Esophagus (tissue), 2 donors: ENCODE measurements at regions not wholly inside any gene's neighbourhood (a gene's known extent, or its start where the extent isn't known, plus 50 kb on each side); places are given as distances from the start of the nearest gene placed in this dataset.

ENCODE experiments used
- H3K27ac ChIP-seq, 2 donors: one replicate each; pipeline ENCODE4 v1.5.1; 2013; ENCODE audit warnings: low read depth in 2 of 2, mild to moderate bottlenecking in 2 of 2, inconsistent platforms in 1 of 2, low read length in 1 of 2, moderate library complexity in 1 of 2
- H3K27me3 ChIP-seq, 2 donors: one replicate each; pipeline ENCODE4 v1.6.1; 2013; ENCODE audit warnings: low read length in 2 of 2, control low read depth in 1 of 2, mild to moderate bottlenecking in 1 of 2; ENCODE audit not compliant: insufficient read depth in 2 of 2, control insufficient read depth in 1 of 2
- H3K36me3 ChIP-seq, 2 donors: one replicate each; pipeline ENCODE4 v1.6.1; 2013; ENCODE audit warnings: low read length in 1 of 2; ENCODE audit not compliant: control insufficient read depth in 2 of 2, insufficient read depth in 2 of 2
- H3K4me1 ChIP-seq, 2 donors: one replicate each; pipeline ENCODE4 v1.6.1; 2013; ENCODE audit warnings: low read length in 1 of 2; ENCODE audit not compliant: control insufficient read depth in 2 of 2, insufficient read depth in 2 of 2
- H3K4me3 ChIP-seq, 2 donors: one replicate each; pipeline ENCODE4 v1.5.1; 2013; ENCODE audit warnings: low read length in 2 of 2, mild to moderate bottlenecking in 2 of 2, low read depth in 1 of 2, moderate library complexity in 1 of 2
- H3K9me3 ChIP-seq, 2 donors: one replicate each; pipeline ENCODE4 v1.6.1; 2013; ENCODE audit warnings: mild to moderate bottlenecking in 2 of 2, low read depth in 1 of 2, low read length in 1 of 2, moderate library complexity in 1 of 2; ENCODE audit not compliant: control insufficient read depth in 2 of 2, insufficient read depth in 1 of 2
- WGBS, 2 donors: extraction: QIAGEN DNeasy Blood & Tissue Kit; methylation state at CpG; one replicate each; pipeline ENCODE4 v1.1.7; 2013; 5-methylcytosine and 5-hydroxymethylcytosine counted together
- donor health status: healthy with polysubstance abuse.
- donor health status: Bipolar disorder and iron deficiency.

GRCh38 chr6:1013656-1014430, 298.1 kb upstream of the FOXQ1 start:
- 55 to 67% methylated on average over 7 of the region's 7 CpGs for WGBS, 2 donors
- Histone ChIP-seq H3K36me3 (no peaks in the 10 kb centered on the region), H3K27me3 (no peaks in the 10 kb centered on the region), H3K4me1 (peaks cover 0 to 2% of the 10 kb centered on the region in 2 donors), H3K27ac (no peak overlapping the region), H3K4me3 (no peak overlapping the region), H3K9me3 (peaks cover 0 to 2% of the 10 kb centered on the region in 2 donors)

- H3K9me3 ChIP-seq = no peaks in the 10 kb centered on the region
- WGBS, 2 donors = 95 to 97% methylated on average over 1 of the region's 1 CpG
- H3K27me3 ChIP-seq = no peaks in the 10 kb centered on the region
- H3K4me3 ChIP-seq = no peak overlapping the region
- no peaks in the 10 kb centered on the region for H3K4me1 ChIP-seq
- H3K36me3 ChIP-seq = no peaks in the 10 kb centered on the region
- H3K27ac ChIP-seq = no peak overlapping the region
Measured at GRCh38 chr6:1009103-1009502, 302.8 kb upstream of the FOXQ1 start.

GRCh38 chr6:1007159-1007558, 304.7 kb upstream of the FOXQ1 start:
- 83 to 89% methylated on average over 4 of the region's 4 CpGs for WGBS, 2 donors

GRCh38 chr6:1004885-1005630, 306.8 kb upstream of the FOXQ1 start:
- H3K27ac ChIP-seq = no peak overlapping the region
- no peaks in the 10 kb centered on the region for H3K27me3 ChIP-seq
- H3K9me3 ChIP-seq = no peaks in the 10 kb centered on the region
- H3K36me3 ChIP-seq = no peaks in the 10 kb centered on the region
- no peak overlapping the region for H3K4me3 ChIP-seq
- H3K4me1 ChIP-seq = no peaks in the 10 kb centered on the region
- 84 to 89% methylated on average over 11 of the region's 11 CpGs for WGBS, 2 donors

More at GRCh38 chr6:1007159-1007558, 304.7 kb upstream of the FOXQ1 start:
- no peak overlapping the region for H3K4me3 ChIP-seq
- no peaks in the 10 kb centered on the region for H3K9me3 ChIP-seq
- no peaks in the 10 kb centered on the region for H3K27me3 ChIP-seq
- no peaks in the 10 kb centered on the region for H3K4me1 ChIP-seq
- no peak overlapping the region for H3K27ac ChIP-seq
- H3K36me3 ChIP-seq = no peaks in the 10 kb centered on the region

GRCh38 chr6:1003394-1004160, 308.3 kb upstream of the FOXQ1 start:
- WGBS, 2 donors = 96% methylated on average over 37 of the region's 37 CpGs
- Histone ChIP-seq H3K36me3 (no peaks in the 10 kb centered on the region), H3K4me1 (no peaks in the 10 kb centered on the region), H3K27ac (no peak overlapping the region), H3K27me3 (no peaks in the 10 kb centered on the region), H3K4me3 (no peak overlapping the region), H3K9me3 (no peaks in the 10 kb centered on the region)

- Histone ChIP-seq H3K27me3 (no peaks in the 10 kb centered on the region), H3K36me3 (no peaks in the 10 kb centered on the region), H3K27ac (no peak overlapping the region), H3K9me3 (no peaks in the 10 kb centered on the region), H3K4me3 (no peak overlapping the region), H3K4me1 (no peaks in the 10 kb centered on the region)
- 87 to 89% methylated on average over 12 of the region's 12 CpGs for WGBS, 2 donors
Measured at GRCh38 chr6:1002989-1003388, 308.9 kb upstream of the FOXQ1 start.

- H3K36me3 ChIP-seq = no peaks in the 10 kb centered on the region
- no peak overlapping the region for H3K27ac ChIP-seq
- H3K9me3 ChIP-seq = peaks cover 0 to 2% of the 10 kb centered on the region in 2 donors
- 51 to 74% methylated on average over 12 of the region's 12 CpGs for WGBS, 2 donors
- no peaks in the 10 kb centered on the region for H3K27me3 ChIP-seq
- H3K4me3 ChIP-seq = no peak overlapping the region
- no peaks in the 10 kb centered on the region for H3K4me1 ChIP-seq
Measured at GRCh38 chr6:1001655-1002349, 308.9 kb upstream of the EXOC2 start.

GRCh38 chr6:999552-999951, 306.6 kb upstream of the EXOC2 start:
- Histone ChIP-seq H3K27ac (no peak overlapping the region), H3K4me3 (no peak overlapping the region), H3K4me1 (no peaks in the 10 kb centered on the region), H3K27me3 (no peaks in the 10 kb centered on the region), H3K9me3 (peaks cover 0 to 2% of the 10 kb centered on the region in 2 donors), H3K36me3 (no peaks in the 10 kb centered on the region)
- 71 to 87% methylated on average over 9 of the region's 9 CpGs for WGBS, 2 donors

GRCh38 chr6:998551-998950, 305.6 kb upstream of the EXOC2 start:
- Histone ChIP-seq H3K9me3 (peaks cover 0 to 2% of the 10 kb centered on the region in 2 donors), H3K36me3 (no peaks in the 10 kb centered on the region), H3K27ac (no peak overlapping the region), H3K4me3 (no peak overlapping the region), H3K4me1 (no peaks in the 10 kb centered on the region), H3K27me3 (no peaks in the 10 kb centered on the region)
- WGBS, 2 donors = 96 to 97% methylated on average over 10 of the region's 10 CpGs
